OCI-LY1 (cell line): ENCODE measurements at regions not wholly inside any gene's neighbourhood (a gene's known extent, or its start where the extent isn't known, plus 50 kb on each side); places are given as distances from the start of the nearest gene placed in this dataset.

Source experiments
- H2AFZ ChIP-seq: fragments of 200-600 bp; sonication (generic), shearing (Covaris generic); 2 replicates; pipeline ENCODE4 v1.6.0; 2014; ENCODE audit warnings: antibody characterized with exemption, mild to moderate bottlenecking, low read length
- H3F3A ChIP-seq: fragments of 200-600 bp; sonication (generic), shearing (Covaris generic); 2 replicates; pipeline ENCODE4 v1.6.0; 2014; ENCODE audit warnings: mild to moderate bottlenecking, antibody characterized with exemption, low read length, moderate library complexity; ENCODE audit not compliant: insufficient read depth
- H3K27ac ChIP-seq: fragments of 200-600 bp; sonication (generic); 2 replicates; pipeline ENCODE4 v1.5.1; 2014; ENCODE audit warnings: low read length, mixed run types, mild to moderate bottlenecking, low read depth; ENCODE audit not compliant: poor library complexity, severe bottlenecking
- H3K27me3 ChIP-seq: fragments of 200-600 bp; sonication (generic); 2 replicates; pipeline ENCODE4 v1.6.0; 2014; ENCODE audit warnings: antibody characterized with exemption, mild to moderate bottlenecking, low read length, moderate library complexity; ENCODE audit not compliant: insufficient read depth
- H3K36me3 ChIP-seq: fragments of 200-600 bp; sonication (generic); 2 replicates; pipeline ENCODE4 v1.6.1; 2014; ENCODE audit warnings: mild to moderate bottlenecking, antibody characterized with exemption, low read length, moderate library complexity, mixed read lengths; ENCODE audit not compliant: insufficient read depth
- H3K4me1 ChIP-seq: fragments of 200-600 bp; sonication (generic); 2 replicates; pipeline ENCODE4 v1.5.1; 2014; ENCODE audit warnings: mild to moderate bottlenecking, low read length, moderate library complexity; ENCODE audit not compliant: insufficient read depth, severe bottlenecking
- H3K4me2 ChIP-seq: fragments of 200-600 bp; sonication (generic), shearing (Covaris generic); 2 replicates; pipeline ENCODE4 v1.6.1; 2014; ENCODE audit warnings: low read length
- H3K4me3 ChIP-seq: fragments of 200-600 bp; sonication (generic); 2 replicates; pipeline ENCODE4 v1.5.1; 2014; ENCODE audit warnings: low read length, low read depth, mild to moderate bottlenecking, mixed read lengths; ENCODE audit not compliant: poor library complexity, severe bottlenecking
- H3K79me2 ChIP-seq: fragments of 200-600 bp; shearing (Covaris generic); 2 replicates; pipeline ENCODE4 v1.6.1; 2016; ENCODE audit warnings: mixed run types, low read length, mixed read lengths; ENCODE audit not compliant: insufficient read depth
- H3K9ac ChIP-seq: fragments of 200-600 bp; sonication (generic), shearing (Covaris generic); 2 replicates; pipeline ENCODE4 v1.6.1; 2014; ENCODE audit warnings: mild to moderate bottlenecking, low read length, mixed read lengths
- H3K9me2 ChIP-seq: fragments of 200-600 bp; sonication (generic), shearing (Covaris generic); 2 replicates; pipeline ENCODE4 v1.6.1; 2014; ENCODE audit warnings: low read depth, mild to moderate bottlenecking, low read length, mixed read lengths
- H3K9me3 ChIP-seq: fragments of 200-600 bp; shearing (Covaris generic); 2 replicates; pipeline ENCODE4 v1.6.1; 2014; ENCODE audit warnings: low read length, mixed read lengths
- H4K20me1 ChIP-seq: fragments of 200-600 bp; sonication (generic), shearing (Covaris generic); 2 replicates; pipeline ENCODE4 v1.6.0; 2016; ENCODE audit warnings: mild to moderate bottlenecking, low read length; ENCODE audit not compliant: insufficient read depth
- EZH2 ChIP-seq: fragments of 200-600 bp; sonication (generic), shearing (Covaris generic); IDR thresholded peaks from 2 replicates; pipeline ENCODE4 v1.8.0; 2017; ENCODE audit warnings: borderline replicate concordance, mixed run types, mild to moderate bottlenecking, antibody characterized with exemption, low read length, moderate library complexity, mixed read lengths
- TF ChIP-seq, protein P1 (sequence below): fragments of 200-600 bp; sonication (generic), shearing (Covaris generic); IDR thresholded peaks from 2 replicates; pipeline ENCODE4 v1.5.1; 2017; ENCODE audit warnings: mild to moderate bottlenecking, antibody characterized with exemption, low read length, moderate library complexity, mixed read lengths

DNA sequence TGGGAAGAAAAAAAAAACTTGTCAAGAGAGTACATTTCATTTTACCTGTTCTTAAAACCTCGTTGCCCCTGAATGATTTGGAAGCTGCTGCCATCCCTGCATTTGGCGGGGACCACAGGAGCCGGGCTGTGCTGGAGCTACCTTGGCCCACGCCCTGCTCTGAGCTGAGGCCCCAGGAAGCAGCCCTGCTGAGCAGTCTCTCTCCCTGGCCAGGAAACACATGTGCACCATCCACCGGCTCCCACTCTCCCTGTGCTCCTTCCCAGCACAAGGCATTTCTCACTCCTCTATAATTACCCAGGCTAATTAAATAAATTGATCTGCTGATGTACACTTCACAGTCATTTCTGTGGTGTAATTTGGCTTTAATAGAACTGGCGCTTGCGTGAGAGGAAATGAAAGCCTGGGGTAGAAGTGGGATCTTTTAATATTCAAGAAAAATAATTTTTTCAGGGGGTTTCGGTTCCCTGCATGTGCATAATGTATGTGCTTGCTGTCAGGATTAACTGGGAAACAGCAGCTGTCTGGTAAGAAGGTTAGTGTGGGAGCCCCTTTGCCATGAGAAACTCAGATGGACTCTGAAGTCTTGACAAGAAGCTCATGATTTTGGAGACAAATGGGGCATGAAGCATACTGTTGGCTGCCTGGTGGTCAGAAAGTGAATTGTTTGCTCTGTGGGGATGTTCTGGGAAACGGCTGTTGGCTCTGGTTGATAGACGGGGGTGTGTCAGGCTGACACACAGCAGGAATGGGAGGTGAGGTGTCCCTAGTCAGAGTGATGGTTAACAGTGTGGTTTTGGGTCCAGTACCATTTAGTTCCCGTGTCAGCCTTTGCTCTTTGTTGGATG lies 252.3 kb upstream of the EEF2KMT start:
- no peak for TF ChIP-seq EZH2
- TF ChIP-seq, protein P1, sequence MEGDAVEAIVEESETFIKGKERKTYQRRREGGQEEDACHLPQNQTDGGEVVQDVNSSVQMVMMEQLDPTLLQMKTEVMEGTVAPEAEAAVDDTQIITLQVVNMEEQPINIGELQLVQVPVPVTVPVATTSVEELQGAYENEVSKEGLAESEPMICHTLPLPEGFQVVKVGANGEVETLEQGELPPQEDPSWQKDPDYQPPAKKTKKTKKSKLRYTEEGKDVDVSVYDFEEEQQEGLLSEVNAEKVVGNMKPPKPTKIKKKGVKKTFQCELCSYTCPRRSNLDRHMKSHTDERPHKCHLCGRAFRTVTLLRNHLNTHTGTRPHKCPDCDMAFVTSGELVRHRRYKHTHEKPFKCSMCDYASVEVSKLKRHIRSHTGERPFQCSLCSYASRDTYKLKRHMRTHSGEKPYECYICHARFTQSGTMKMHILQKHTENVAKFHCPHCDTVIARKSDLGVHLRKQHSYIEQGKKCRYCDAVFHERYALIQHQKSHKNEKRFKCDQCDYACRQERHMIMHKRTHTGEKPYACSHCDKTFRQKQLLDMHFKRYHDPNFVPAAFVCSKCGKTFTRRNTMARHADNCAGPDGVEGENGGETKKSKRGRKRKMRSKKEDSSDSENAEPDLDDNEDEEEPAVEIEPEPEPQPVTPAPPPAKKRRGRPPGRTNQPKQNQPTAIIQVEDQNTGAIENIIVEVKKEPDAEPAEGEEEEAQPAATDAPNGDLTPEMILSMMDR = no peak
- H2AFZ ChIP-seq = no peak overlapping the region
- no peak overlapping the region for H3K9ac ChIP-seq
- no peaks in the 10 kb centered on the region for H3K4me1 ChIP-seq
- H3K27ac ChIP-seq = no peak overlapping the region
- H3K9me3 ChIP-seq = no peaks in the 10 kb centered on the region
- no peak overlapping the region for H3K4me2 ChIP-seq
- H3K9me2 ChIP-seq = no peaks in the 10 kb centered on the region
- H3K27me3 ChIP-seq = no peaks in the 10 kb centered on the region; the same call in 1 of the 2 replicates
- H3K36me3 ChIP-seq = no peaks in the 10 kb centered on the region
- H4K20me1 ChIP-seq = no peaks in the 10 kb centered on the region
- no peaks in the 10 kb centered on the region for H3K79me2 ChIP-seq
- H3F3A ChIP-seq = no peaks in the 10 kb centered on the region
- no peak overlapping the region for H3K4me3 ChIP-seq

DNA sequence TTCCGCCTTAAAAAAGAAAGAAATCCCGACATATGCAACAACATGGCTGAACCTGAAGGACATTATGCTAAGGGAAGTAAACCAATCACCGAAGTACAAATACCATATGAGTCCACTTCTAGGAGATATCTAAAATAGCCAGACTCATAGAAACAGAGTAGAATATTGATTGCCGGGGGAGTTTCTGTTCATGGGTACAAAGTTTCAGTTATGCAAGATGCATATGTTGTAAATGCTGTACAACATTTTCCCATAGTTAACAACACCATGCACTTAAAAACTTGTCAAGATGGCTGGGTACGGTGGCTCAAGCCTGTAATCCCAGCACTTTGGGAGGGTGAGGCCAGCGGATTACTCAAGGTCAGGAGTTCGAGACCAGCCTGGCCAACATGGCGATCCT lies 251.5 kb upstream of the EEF2KMT start:
- Histone ChIP-seq H3F3A (no peaks in the 10 kb centered on the region), H3K9me2 (no peaks in the 10 kb centered on the region), H2AFZ (no peak overlapping the region), H3K4me2 (no peak overlapping the region), H3K27ac (no peak overlapping the region), H3K36me3 (no peaks in the 10 kb centered on the region), H4K20me1 (no peaks in the 10 kb centered on the region), H3K9me3 (no peaks in the 10 kb centered on the region), H3K79me2 (no peaks in the 10 kb centered on the region), H3K27me3 (peaks cover 2% of the 10 kb centered on the region; the same call in 1 of the 2 replicates), H3K9ac (no peak overlapping the region), H3K4me1 (no peaks in the 10 kb centered on the region), H3K4me3 (no peak overlapping the region)
- TF ChIP-seq EZH2 = no peak
- TF ChIP-seq, protein P1 = no peak

DNA sequence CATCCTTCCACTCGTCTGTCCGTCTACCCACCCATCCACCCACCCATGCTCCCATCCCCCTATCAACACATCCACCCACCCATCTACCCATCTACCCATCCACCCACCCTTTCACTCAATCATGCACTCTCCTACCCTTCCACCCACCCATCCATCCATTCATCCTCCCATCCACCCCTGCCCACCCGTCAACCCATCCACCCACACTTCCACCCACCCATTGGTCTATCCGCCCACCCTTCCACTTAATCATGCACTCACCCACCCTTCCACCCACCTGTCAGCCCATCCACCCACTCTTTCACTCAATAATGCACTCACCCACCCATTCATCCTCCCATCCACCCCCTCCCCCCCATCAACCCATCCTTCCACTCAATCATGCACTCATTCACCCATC lies 250.0 kb upstream of the EEF2KMT start:
- peaks cover 3% of the 10 kb centered on the region; the same call in 1 of the 2 replicates for H3K27me3 ChIP-seq
- H3K9me3 ChIP-seq = no peaks in the 10 kb centered on the region
- H4K20me1 ChIP-seq = no peaks in the 10 kb centered on the region
- H2AFZ ChIP-seq = no peak overlapping the region
- no peak overlapping the region for H3K4me2 ChIP-seq
- no peak overlapping the region for H3K4me3 ChIP-seq
- H3K79me2 ChIP-seq = no peaks in the 10 kb centered on the region
- no peaks in the 10 kb centered on the region for H3F3A ChIP-seq
- no peaks in the 10 kb centered on the region for H3K36me3 ChIP-seq
- H3K9ac ChIP-seq = no peak overlapping the region
- no peaks in the 10 kb centered on the region for H3K4me1 ChIP-seq
- H3K9me2 ChIP-seq = no peaks in the 10 kb centered on the region
- no peak for TF ChIP-seq EZH2
- TF ChIP-seq, protein P1 = no peak
- no peak overlapping the region for H3K27ac ChIP-seq
